ENCODE measurements at regions not wholly inside any gene's neighbourhood (a gene's known extent, or its start where the extent isn't known, plus 50 kb on each side); places are given as distances from the start of the nearest gene placed in this dataset.

GRCh38 chrX:39582091-39582490, 515.7 kb downstream of the BCOR start (continued):
- no peak for TF ChIP-seq ZBTB33 (IDR thresholded peaks at IDR 0.05; ENCODE audit: extremely low read depth, insufficient replicate concordance, low read length)
- TF ChIP-seq CBX3 (IDR thresholded peaks at IDR 0.05; ENCODE audit: low read depth) = no peak
- no peak for TF ChIP-seq TCF7L2 (IDR thresholded peaks at IDR 0.05; ENCODE audit: borderline replicate concordance, extremely low read depth, insufficient read depth, insufficient read length)
- no peak for TF ChIP-seq POLR2A (IDR thresholded peaks at IDR 0.05; ENCODE audit: borderline replicate concordance, extremely low read depth, insufficient read depth, insufficient read length)
- TF ChIP-seq SRF (IDR thresholded peaks at IDR 0.05; ENCODE audit: low read depth) = no peak

DNA sequence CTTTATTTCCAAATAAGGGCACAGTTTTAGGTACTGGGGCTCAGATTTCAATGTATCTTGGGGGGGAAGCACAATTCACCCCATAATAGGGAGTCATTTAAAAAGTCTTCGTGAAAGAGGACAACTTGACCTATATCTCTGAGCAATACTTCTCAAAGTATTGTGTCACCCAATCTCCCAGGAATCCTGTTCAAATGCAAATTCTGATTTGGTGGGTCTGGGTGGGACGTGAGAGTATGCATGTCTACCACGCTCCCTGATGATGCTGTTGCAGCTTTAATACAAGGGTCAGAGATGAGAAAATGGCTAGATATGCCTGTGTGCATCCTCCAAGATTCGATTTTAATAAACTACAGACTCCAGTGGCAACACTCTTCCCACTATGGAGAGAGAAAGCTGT, 514.8 kb downstream of the BCOR start:
- ATAC-seq (no peak), DNase-seq (ENCODE audit: low read depth, low spot score) (no peak)
- Histone ChIP-seq H3K27me3 (ENCODE audit: insufficient read depth, low read length) (no peaks in the 10 kb centered on the region), H3K9me2 (ENCODE audit: insufficient read depth) (no peaks in the 10 kb centered on the region), H2AFZ (ENCODE audit: low read depth, low read length, poor library complexity, severe bottlenecking) (no peak overlapping the region), H3K27ac (ENCODE audit: low read depth, low read length) (no peak overlapping the region), H4K20me1 (ENCODE audit: insufficient read depth) (no peaks in the 10 kb centered on the region), H3K4me2 (ENCODE audit: low read length) (no peak overlapping the region), H3K9ac (ENCODE audit: low read length) (no peak overlapping the region), H3K4me3 (replicated peaks in 1 of 2; ENCODE audit: low read depth in 1 of 2, low read length in 2 of 2) (no peak overlapping the region), H3K36me3 (ENCODE audit: control insufficient read depth in 1 of 2, insufficient read depth in 2 of 2, low read length in 2 of 2) (no peaks in the 10 kb centered on the region), H3K79me2 (ENCODE audit: insufficient read depth, low read length) (no peaks in the 10 kb centered on the region), H3K9me3 (ENCODE audit: control insufficient read depth in 1 of 2, insufficient read depth in 1 of 2, low read depth in 1 of 2, low read length in 2 of 2) (no peaks in the 10 kb centered on the region), H3K4me1 (ENCODE audit: control insufficient read depth in 1 of 2, insufficient read depth in 2 of 2, low read length in 2 of 2) (peaks cover 0 to 9% of the 10 kb centered on the region in 2 experiments; a peak in 1 of 4 replicates)
- ChIA-PET CTCF (no interaction called here), RAD21 (ENCODE audit: low non-redundant PET in 1 of 2, low total read pairs in 2 of 2, uncharacterized antibody in 2 of 2, unreplicated experiment in 2 of 2) (no interaction called here), POLR2A (no interaction called here)
- intact Hi-C loops (cut with micrococcal nuclease) = no loop called here
- no TSS peak for BruUV-seq (replicated peaks)
- TF ChIP-seq FOSL1 (IDR thresholded peaks at IDR 0.05; ENCODE audit: low read depth) (no peak), EGR1 (IDR thresholded peaks at IDR 0.05; ENCODE audit: low read depth) (no peak), ZBTB33 (IDR thresholded peaks at IDR 0.05; ENCODE audit: extremely low read depth, insufficient replicate concordance, low read length) (no peak), SRF (IDR thresholded peaks at IDR 0.05; ENCODE audit: low read depth) (no peak), RAD21 (IDR thresholded peaks at IDR 0.05; ENCODE audit: low read depth) (no peak), ELF1 (IDR thresholded peaks at IDR 0.05; ENCODE audit: borderline replicate concordance, low read depth) (no peak), POLR2AphosphoS5 (IDR thresholded peaks at IDR 0.05; ENCODE audit: low read depth, low read length) (no peak), POLR2A (IDR thresholded peaks at IDR 0.05; ENCODE audit: borderline replicate concordance, extremely low read depth, insufficient read depth, insufficient read length) (no peak), CEBPB (IDR thresholded peaks at IDR 0.05; ENCODE audit: low read depth) (no peak), JUND (IDR thresholded peaks at IDR 0.05) (no peak), EZH2phosphoT487 (IDR thresholded peaks at IDR 0.05; ENCODE audit: borderline replicate concordance) (no peak), CTCF (IDR thresholded peaks at IDR 0.05 in 2 of 3, conservative IDR thresholded peaks at IDR 0.05 in 1 of 3; ENCODE audit: borderline replicate concordance in 1 of 3, insufficient read depth in 1 of 3, low read depth in 2 of 3, low read length in 2 of 3) (no peak), SIN3A (IDR thresholded peaks at IDR 0.05; ENCODE audit: low read depth) (no peak), YY1 (IDR thresholded peaks at IDR 0.05; ENCODE audit: extremely low read depth, insufficient replicate concordance, low read depth, low read length) (no peak)
- TF ChIP-seq, protein P1, sequence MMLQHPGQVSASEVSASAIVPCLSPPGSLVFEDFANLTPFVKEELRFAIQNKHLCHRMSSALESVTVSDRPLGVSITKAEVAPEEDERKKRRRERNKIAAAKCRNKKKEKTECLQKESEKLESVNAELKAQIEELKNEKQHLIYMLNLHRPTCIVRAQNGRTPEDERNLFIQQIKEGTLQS (IDR thresholded peaks at IDR 0.05) = no peak
- TF ChIP-seq, protein P2, sequence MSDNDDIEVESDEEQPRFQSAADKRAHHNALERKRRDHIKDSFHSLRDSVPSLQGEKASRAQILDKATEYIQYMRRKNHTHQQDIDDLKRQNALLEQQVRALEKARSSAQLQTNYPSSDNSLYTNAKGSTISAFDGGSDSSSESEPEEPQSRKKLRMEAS (IDR thresholded peaks at IDR 0.05) = no peak

All from HCT116 (cell line).